WTC11 (cell line): ENCODE measurements at regions not wholly inside any gene's neighbourhood (a gene's known extent, or its start where the extent isn't known, plus 50 kb on each side); places are given as distances from the start of the nearest gene placed in this dataset.

ENCODE experiments used
- ARID4B ChIP-seq: sonication (generic); formaldehyde crosslinking; IDR thresholded peaks from 2 replicates; pipeline ENCODE4 v1.8.0; 2023; ENCODE audit warnings: missing genetic modification reagents, mild to moderate bottlenecking, borderline replicate concordance
- ATF2 ChIP-seq: sonication (generic); formaldehyde crosslinking; IDR thresholded peaks from 2 replicates; pipeline ENCODE4 v1.8.1; 2022; ENCODE audit warnings: low read depth, missing genetic modification reagents, borderline replicate concordance
- E2F1 ChIP-seq: sonication (generic); formaldehyde crosslinking; IDR thresholded peaks from 2 replicates; pipeline ENCODE4 v1.8.0; 2022; ENCODE audit warnings: mild to moderate bottlenecking, missing genetic modification reagents
- E2F4 ChIP-seq: sonication (generic); formaldehyde crosslinking; IDR thresholded peaks from 2 replicates; pipeline ENCODE4 v1.8.1; 2022; ENCODE audit warnings: low read depth, mild to moderate bottlenecking, moderate library complexity, missing genetic modification reagents, borderline replicate concordance
- FOXP1 ChIP-seq: sonication (generic); formaldehyde crosslinking; IDR thresholded peaks from 2 replicates; pipeline ENCODE4 v1.8.0; 2022; ENCODE audit warnings: missing genetic modification reagents, mild to moderate bottlenecking, moderate library complexity, borderline replicate concordance
- GABPB1 ChIP-seq: sonication (generic); formaldehyde crosslinking; IDR thresholded peaks from 2 replicates; pipeline ENCODE4 v1.8.1; 2023; ENCODE audit warnings: mild to moderate bottlenecking, missing genetic modification reagents
- JUN ChIP-seq: sonication (generic); formaldehyde crosslinking; IDR thresholded peaks from 2 replicates; pipeline ENCODE4 v1.8.0; 2023; ENCODE audit warnings: mild to moderate bottlenecking, missing genetic modification reagents
- TEAD4 ChIP-seq: sonication (generic); formaldehyde crosslinking; IDR thresholded peaks from 2 replicates; pipeline ENCODE4 v1.8.0; 2022; ENCODE audit warnings: mild to moderate bottlenecking, missing genetic modification reagents
- TF ChIP-seq, protein P1 (sequence below): fragments of 200-600 bp; IDR thresholded peaks from 2 replicates; pipeline ENCODE4 v1.8.0; 2022; ENCODE audit warnings: antibody characterized with exemption
- TF ChIP-seq, protein P2 (sequence below): sonication (generic); formaldehyde crosslinking; conservative IDR thresholded peaks from 2 replicates; pipeline ENCODE4 v1.8.1; 2023; ENCODE audit warnings: mild to moderate bottlenecking, low read depth, missing genetic modification reagents, moderate library complexity

GRCh38 chrX:39954851-39955250 is 142.9 kb downstream of the BCOR start:
- TF ChIP-seq GABPB1 (no peak), FOXP1 (CRISPR knock-in tag) (no peak), ATF2 (no peak), ARID4B (CRISPR knock-in tag) (no peak), E2F4 (CRISPR knock-in tag) (no peak), E2F1 (CRISPR knock-in tag) (no peak), TEAD4 (CRISPR knock-in tag) (no peak), JUN (CRISPR knock-in tag) (no peak)
- TF ChIP-seq, protein P1, sequence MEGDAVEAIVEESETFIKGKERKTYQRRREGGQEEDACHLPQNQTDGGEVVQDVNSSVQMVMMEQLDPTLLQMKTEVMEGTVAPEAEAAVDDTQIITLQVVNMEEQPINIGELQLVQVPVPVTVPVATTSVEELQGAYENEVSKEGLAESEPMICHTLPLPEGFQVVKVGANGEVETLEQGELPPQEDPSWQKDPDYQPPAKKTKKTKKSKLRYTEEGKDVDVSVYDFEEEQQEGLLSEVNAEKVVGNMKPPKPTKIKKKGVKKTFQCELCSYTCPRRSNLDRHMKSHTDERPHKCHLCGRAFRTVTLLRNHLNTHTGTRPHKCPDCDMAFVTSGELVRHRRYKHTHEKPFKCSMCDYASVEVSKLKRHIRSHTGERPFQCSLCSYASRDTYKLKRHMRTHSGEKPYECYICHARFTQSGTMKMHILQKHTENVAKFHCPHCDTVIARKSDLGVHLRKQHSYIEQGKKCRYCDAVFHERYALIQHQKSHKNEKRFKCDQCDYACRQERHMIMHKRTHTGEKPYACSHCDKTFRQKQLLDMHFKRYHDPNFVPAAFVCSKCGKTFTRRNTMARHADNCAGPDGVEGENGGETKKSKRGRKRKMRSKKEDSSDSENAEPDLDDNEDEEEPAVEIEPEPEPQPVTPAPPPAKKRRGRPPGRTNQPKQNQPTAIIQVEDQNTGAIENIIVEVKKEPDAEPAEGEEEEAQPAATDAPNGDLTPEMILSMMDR: no peak
- TF ChIP-seq, protein P2, sequence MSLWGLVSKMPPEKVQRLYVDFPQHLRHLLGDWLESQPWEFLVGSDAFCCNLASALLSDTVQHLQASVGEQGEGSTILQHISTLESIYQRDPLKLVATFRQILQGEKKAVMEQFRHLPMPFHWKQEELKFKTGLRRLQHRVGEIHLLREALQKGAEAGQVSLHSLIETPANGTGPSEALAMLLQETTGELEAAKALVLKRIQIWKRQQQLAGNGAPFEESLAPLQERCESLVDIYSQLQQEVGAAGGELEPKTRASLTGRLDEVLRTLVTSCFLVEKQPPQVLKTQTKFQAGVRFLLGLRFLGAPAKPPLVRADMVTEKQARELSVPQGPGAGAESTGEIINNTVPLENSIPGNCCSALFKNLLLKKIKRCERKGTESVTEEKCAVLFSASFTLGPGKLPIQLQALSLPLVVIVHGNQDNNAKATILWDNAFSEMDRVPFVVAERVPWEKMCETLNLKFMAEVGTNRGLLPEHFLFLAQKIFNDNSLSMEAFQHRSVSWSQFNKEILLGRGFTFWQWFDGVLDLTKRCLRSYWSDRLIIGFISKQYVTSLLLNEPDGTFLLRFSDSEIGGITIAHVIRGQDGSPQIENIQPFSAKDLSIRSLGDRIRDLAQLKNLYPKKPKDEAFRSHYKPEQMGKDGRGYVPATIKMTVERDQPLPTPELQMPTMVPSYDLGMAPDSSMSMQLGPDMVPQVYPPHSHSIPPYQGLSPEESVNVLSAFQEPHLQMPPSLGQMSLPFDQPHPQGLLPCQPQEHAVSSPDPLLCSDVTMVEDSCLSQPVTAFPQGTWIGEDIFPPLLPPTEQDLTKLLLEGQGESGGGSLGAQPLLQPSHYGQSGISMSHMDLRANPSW (CRISPR knock-in tag): no peak
